GM19035 (cell line): ENCODE measurements at regions not wholly inside any gene's neighbourhood (a gene's known extent, or its start where the extent isn't known, plus 50 kb on each side); places are given as distances from the start of the nearest gene placed in this dataset.
"Not testable (repeated sequence)": the region's sequence is repeated elsewhere in the genome, so short reads cannot be mapped to it uniquely, and the experiment has no call there.

Experiments used
- ATAC-seq: cut with Tn5 transposase; IDR thresholded peaks from one replicate; pipeline ENCODE4 v1.9.1; 2021; ENCODE audit not compliant: unreplicated experiment

DNA sequence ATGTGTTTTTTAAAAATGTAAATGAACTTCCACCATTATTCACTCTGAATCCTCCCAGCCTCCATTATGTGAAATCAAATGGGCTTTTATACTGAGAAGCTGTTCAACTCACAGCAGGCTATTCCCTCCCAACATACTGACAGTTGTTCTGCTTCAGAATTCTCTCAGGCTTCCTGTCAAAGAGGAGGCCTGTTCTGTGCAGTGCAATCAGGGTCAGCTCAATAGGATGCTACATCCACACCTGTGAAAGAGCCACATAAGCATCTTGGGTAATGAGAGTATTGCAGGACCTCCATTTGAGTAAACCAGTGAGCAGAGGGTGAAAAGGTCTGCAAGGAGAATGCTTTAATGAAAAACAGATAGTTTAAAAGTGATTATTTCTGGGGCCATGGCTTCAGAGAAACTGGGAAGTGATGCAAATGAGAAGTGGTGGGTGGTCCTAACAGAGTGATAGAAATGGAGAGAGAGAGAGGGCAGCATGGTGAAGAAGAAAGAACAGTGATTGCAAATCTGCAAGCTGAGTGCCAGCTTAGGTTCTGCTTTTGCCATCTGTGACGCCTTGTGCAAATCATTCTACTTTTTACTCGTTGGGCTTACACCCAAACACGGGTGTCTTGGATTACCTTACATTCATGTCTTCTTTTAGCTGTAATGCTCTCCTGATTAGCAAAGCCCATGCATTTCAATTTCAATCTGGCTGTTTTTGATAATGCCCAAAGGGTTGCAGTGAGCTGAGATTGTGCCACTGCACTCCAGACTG lies 202.5 kb upstream of the NMUR2 start:
- ATAC-seq = no peak

DNA sequence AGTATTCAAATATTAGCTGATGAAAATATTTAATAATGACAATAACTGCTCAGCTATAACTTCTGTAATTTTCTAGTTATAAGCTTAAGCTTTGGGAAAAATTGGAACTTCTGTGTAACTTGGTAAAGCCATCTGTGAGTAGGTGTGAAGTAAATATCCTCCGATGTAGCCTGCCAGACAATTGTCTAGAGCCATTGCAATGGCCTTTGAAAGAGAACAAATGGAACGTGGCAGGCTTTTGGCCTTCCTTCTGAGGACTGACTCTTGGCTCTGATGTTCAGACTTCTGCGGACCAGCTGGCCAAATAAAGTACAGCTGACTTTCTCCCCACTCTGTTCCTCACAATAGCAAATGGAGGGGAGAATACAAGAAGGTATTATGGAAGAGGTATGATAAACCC lies 203.4 kb upstream of the NMUR2 start:
- no peak for ATAC-seq

DNA sequence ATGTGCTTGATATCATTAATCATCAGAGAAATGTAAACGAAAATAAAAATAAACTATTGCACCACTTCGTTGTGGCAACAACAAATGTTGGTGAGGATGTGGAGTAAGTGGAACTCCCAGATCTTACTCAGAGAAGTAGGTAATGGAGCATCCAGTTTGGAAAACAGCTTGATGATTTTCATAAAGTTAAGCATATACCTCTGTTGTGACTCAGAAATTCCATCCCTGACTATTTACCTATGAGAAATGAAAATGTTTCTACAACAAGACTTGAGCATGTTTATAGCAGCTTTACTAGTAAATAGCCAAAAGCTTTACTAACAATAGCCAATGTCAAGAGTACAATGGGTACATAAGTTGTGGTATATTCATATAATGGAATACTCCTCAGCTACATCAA lies 214.7 kb upstream of the NMUR2 start:
- no peak for ATAC-seq

GRCh38 chr5:152622628-152623027 lies 217.5 kb upstream of the NMUR2 start:
- ATAC-seq = no peak

- no peak for ATAC-seq
Measured at GRCh38 chr5:152623951-152624350, 218.9 kb upstream of the NMUR2 start.

DNA sequence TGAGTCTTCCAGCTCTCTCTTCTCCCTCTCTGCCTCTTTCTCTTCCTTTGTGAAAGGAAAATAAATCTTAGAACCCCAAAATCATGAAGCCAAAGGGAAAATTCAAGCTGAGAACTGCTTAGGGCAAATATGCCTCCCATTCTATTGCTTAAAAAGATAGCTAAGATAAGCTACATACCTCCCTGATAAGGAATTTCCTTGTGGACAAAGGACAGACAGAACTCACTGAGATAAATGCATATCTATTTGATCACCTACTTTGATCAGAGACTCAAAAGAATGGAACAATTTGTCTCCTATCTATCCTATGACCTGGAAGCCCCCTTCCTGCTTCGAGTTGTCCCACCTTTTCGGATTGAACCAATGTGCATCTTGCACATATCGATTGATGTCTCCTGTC lies 220.6 kb upstream of the NMUR2 start:
- ATAC-seq = no peak

DNA sequence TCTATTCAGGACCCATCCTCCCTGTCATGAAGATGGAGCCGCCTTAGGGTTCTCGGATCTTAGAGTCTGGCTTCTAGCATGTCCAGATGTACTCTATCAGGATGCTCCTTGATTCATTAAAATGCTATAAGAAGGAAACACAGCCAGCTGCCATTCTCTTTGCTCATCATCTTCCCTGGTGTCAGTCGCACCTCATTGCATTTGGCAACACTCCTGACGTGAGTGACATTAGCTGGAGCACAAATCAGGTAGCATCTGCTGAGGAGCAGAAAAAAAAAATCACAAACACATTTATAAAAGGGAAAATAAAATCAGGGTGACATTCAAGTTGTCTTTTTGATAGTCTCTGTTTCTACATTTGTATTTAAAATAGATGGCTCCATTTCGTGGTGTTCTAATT lies 226.1 kb upstream of the NMUR2 start:
- no peak for ATAC-seq

DNA sequence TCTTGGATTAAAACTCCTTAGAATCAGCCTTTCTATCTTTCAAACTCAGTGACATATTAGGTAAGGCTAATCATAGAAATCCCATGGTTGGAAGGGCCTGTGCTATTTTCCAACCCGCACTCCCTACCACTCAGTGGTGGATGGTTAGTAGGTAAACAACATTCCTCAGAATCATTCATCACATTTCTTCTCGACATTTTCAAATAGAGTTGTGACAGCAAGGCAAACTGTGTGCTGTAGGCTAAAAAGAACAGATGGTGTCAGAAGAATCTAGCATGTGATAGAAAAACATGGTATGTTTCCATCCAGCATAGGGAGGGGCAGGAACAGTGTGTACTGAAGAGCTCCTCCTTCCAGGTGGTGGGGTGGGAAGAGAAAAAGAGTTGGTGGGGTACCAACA lies 227.3 kb upstream of the NMUR2 start:
- ATAC-seq = no peak

GRCh38 chr5:152634586-152634985 lies 229.5 kb upstream of the NMUR2 start:
- no peak for ATAC-seq

- no peak for ATAC-seq
Measured at GRCh38 chr5:152638996-152639552, 234.0 kb upstream of the NMUR2 start.

- no peak for ATAC-seq
Measured at GRCh38 chr5:152641970-152642805, 237.1 kb upstream of the NMUR2 start.

- no peak for ATAC-seq
Measured at GRCh38 chr5:152642880-152643279, 237.8 kb upstream of the NMUR2 start.

- ATAC-seq = no peak
Measured at GRCh38 chr5:152644029-152644728, 239.1 kb upstream of the NMUR2 start.

DNA sequence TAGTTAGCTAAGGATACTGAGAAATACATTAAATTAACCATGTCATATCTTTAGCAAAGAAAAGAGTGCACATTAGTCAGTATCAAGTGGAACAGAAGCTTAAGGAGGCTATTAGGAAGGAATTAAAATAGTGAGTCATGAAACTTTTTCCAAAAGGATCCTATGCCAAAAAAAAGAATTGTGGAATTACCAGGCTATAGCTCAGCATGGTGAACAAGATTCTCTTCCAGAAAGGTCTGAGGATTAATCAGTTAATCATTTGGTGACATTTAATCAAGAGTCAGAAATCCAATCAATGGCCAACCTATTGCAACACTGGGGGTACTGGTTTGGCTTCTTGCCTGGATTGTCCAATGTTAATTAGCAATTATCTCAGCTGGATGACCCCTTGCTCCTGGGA lies 244.5 kb upstream of the NMUR2 start:
- ATAC-seq = no peak

GRCh38 chr5:152650413-152650812 lies 245.3 kb upstream of the NMUR2 start:
- ATAC-seq = no peak

GRCh38 chr5:152659470-152659869 lies 254.4 kb upstream of the NMUR2 start:
- not testable (repeated sequence) for ATAC-seq

DNA sequence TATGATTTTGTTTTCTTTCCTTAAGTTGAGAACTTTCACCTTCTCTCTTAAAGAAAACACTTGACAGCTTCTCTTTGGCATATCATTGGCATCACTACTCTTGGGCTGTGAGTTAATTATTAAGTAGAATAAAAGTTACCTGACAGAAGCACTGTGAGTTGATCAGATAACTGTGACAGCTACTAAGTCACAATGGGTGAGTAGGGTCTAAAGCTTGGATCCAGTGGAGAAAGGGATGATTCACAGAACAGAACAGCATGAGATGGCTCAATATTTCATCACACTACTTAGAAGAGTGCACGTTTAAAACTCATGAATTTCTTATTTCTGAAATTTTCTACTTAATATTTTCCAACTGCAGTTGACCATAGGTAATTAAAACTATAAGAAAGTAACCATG lies 268.5 kb upstream of the NMUR2 start:
- ATAC-seq = no peak

DNA sequence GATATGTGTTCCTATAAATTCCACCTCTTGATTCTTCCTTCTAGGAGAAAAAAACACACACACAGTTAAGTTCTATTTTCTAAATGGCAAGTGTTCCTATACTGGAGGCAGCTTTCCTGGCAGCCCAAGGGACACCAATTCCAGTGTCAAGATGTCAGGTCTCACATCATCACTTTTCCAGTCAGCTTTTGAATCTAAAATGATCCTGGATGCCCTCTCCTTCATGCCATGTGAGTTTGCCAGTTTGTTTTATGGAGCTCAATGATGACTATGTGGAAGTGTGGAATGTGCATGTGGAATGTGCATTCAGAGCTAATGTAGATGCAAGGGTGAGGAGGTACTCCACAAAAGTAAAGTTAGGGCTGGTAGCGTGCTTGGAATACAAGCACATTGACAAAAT lies 269.3 kb upstream of the NMUR2 start:
- no peak for ATAC-seq

DNA sequence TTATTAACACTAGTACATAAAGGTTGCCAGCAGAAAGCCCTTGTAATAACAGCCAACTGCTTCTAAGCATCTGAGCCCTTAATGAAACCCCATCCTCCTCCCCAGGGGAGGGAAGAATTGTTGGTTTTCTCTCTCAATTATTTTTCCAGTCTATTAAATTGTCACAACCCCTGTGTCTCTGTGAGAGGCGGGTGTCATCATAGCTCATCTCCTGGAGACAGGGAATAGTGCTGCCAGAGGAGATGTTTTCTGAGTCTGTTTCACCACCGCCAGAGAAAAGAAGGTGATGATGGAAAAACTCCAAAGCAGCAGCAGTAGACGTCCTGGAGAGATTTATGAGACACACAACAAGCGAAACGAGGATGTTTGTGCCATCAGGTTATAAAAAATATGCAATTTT lies 271.1 kb upstream of the NMUR2 start:
- ATAC-seq = no peak

- no peak for ATAC-seq
Measured at GRCh38 chr5:152683205-152683604, 278.1 kb upstream of the NMUR2 start.

GRCh38 chr5:152686931-152687330 lies 281.9 kb upstream of the NMUR2 start:
- ATAC-seq = no peak
